B cell (primary cell): ENCODE measurements at regions not wholly inside any gene's neighbourhood (a gene's known extent, or its start where the extent isn't known, plus 50 kb on each side); places are given as distances from the start of the nearest gene placed in this dataset.

Experiments
- ATAC-seq: fragments of 200-7000 bp; cut with Tn5 transposase; one replicate; pipeline ENCODE4 v1.10.0; 2021; ENCODE audit warnings: low read depth, mild to moderate bottlenecking, moderate number of reproducible peaks, moderate library complexity
- CTCF ChIA-PET: fragments of 350-600 bp; sonication (Branson Sonifier 250); formaldehyde crosslinking; loops from one replicate; lab custom pipeline; 2021; ENCODE audit warnings: antibody characterized with exemption, inconsistent platforms; lab: Charles Lee
- POLR2A ChIA-PET: fragments of 350-600 bp; sonication (Branson Sonifier 250); formaldehyde crosslinking; loops from one replicate; lab custom pipeline; 2021; ENCODE audit warnings: antibody characterized with exemption; lab: Charles Lee
- DNase-seq: peaks from one replicate; pipeline ENCODE4 v3.0.0; 2013
- H2AFZ ChIP-seq: 2 replicates; pipeline ENCODE4 v1.6.1; 2012; ENCODE audit warnings: mild to moderate bottlenecking, low read depth, low read length; ENCODE audit not compliant: insufficient read depth, poor library complexity, severe bottlenecking
- H3K27ac ChIP-seq, 2 donors: 1 replicate in 1 of 2; 2 replicates in 1 of 2; pipeline ENCODE4 v1.5.1; 2012 to 2013; ENCODE audit warnings: low read length in 2 of 2, mild to moderate bottlenecking in 2 of 2, moderate library complexity in 1 of 2
- H3K27me3 ChIP-seq, 4 experiments: fragments of 200-600 bp in 1 of 4; sonication (generic) in 1 of 4; replicated peaks in 1 of 4; 1 replicate in 2 of 4; 2 replicates in 2 of 4; pipeline versions ENCODE4 v1.6.1 to v1.7.0; 2013 to 2016; ENCODE audit warnings: low read length in 3 of 4, mild to moderate bottlenecking in 2 of 4, mixed read lengths in 1 of 4, moderate library complexity in 1 of 4; ENCODE audit not compliant: insufficient read depth in 4 of 4, control insufficient read depth in 3 of 4; ENCODE audit errors: control extremely low read depth in 1 of 4
- H3K36me3 ChIP-seq, 2 experiments: replicated peaks in 1 of 2; 1 replicate in 1 of 2; 2 replicates in 1 of 2; pipeline versions ENCODE4 v1.6.1 to v1.7.1; 2013; ENCODE audit warnings: low read length in 1 of 2; ENCODE audit not compliant: insufficient read depth in 2 of 2, control insufficient read depth in 1 of 2; ENCODE audit errors: control extremely low read depth in 1 of 2, extremely low read depth in 1 of 2
- H3K4me1 ChIP-seq, 2 donors: fragments of 200-600 bp in 1 of 2; sonication (generic) in 1 of 2; 1 replicate in 1 of 2; 2 replicates in 1 of 2; pipeline versions ENCODE4 v1.5.1 to v1.6.1; 2013 to 2017; ENCODE audit warnings: low read length in 2 of 2; ENCODE audit not compliant: control insufficient read depth in 2 of 2, insufficient read depth in 2 of 2
- H3K4me2 ChIP-seq: replicated peaks from 2 replicates; pipeline ENCODE3; 2012; ENCODE audit warnings: mild to moderate bottlenecking, low read depth, low read length; ENCODE audit not compliant: poor library complexity, severe bottlenecking
- H3K4me3 ChIP-seq, 5 experiments: fragments of 200-600 bp in 1 of 5; sonication (generic) in 1 of 5; 1 replicate in 3 of 5; 2 replicates in 2 of 5; pipeline versions ENCODE4 v1.5.1 to v1.7.0; 2011 to 2016; ENCODE audit warnings: low read length in 4 of 5, mild to moderate bottlenecking in 4 of 5, low read depth in 2 of 5, control low read depth in 1 of 5, moderate library complexity in 1 of 5; ENCODE audit not compliant: insufficient read depth in 1 of 5; ENCODE audit errors: control extremely low read depth in 1 of 5, extremely low read depth in 1 of 5
- H3K79me2 ChIP-seq: fragments of 200-600 bp; sonication (generic); one replicate; pipeline ENCODE4 v1.6.0; 2016; ENCODE audit warnings: low read length; ENCODE audit not compliant: control insufficient read depth, insufficient read depth
- H3K9ac ChIP-seq: fragments of 200-600 bp; sonication (generic); 2 replicates; pipeline ENCODE4 v1.6.1; 2017; ENCODE audit warnings: mild to moderate bottlenecking, low read length, moderate library complexity
- H3K9me3 ChIP-seq, 3 donors: one replicate each; pipeline versions ENCODE4 v1.6.1 to v1.7.1; 2013; ENCODE audit warnings: low read length in 2 of 3; ENCODE audit not compliant: control insufficient read depth in 2 of 3, insufficient read depth in 1 of 3; ENCODE audit errors: control extremely low read depth in 1 of 3
- H4K20me1 ChIP-seq: 2 replicates; pipeline ENCODE4 v1.6.0; 2012; ENCODE audit warnings: mild to moderate bottlenecking, low read length; ENCODE audit not compliant: insufficient read depth, control insufficient read depth, poor library complexity, severe bottlenecking
- H3K27ac Mint-ChIP-seq: one replicate; pipeline ENCODE4 v1.8.0; 2021; ENCODE audit warnings: mixed read lengths
- H3K27me3 Mint-ChIP-seq: one replicate; pipeline ENCODE4 v1.8.0; 2021; ENCODE audit warnings: mixed read lengths
- H3K4me1 Mint-ChIP-seq: one replicate; pipeline ENCODE4 v1.8.0; 2021; ENCODE audit warnings: mixed read lengths
- H3K4me3 Mint-ChIP-seq: one replicate; pipeline ENCODE4 v1.8.0; 2021; ENCODE audit warnings: mixed read lengths
- H3K9me3 Mint-ChIP-seq: one replicate; pipeline ENCODE4 v1.8.0; 2022; ENCODE audit warnings: mixed read lengths; ENCODE audit not compliant: insufficient read depth
- CTCF ChIP-seq: fragments of 200-600 bp; IDR thresholded peaks from one replicate; pipeline ENCODE4 v1.8.0; 2022; ENCODE audit warnings: antibody characterized with exemption, mild to moderate bottlenecking
- EZH2 ChIP-seq: IDR thresholded peaks from 2 replicates; pipeline ENCODE4 v1.6.1; 2012; ENCODE audit warnings: borderline replicate concordance, low read depth, mild to moderate bottlenecking, moderate library complexity, low read length; ENCODE audit not compliant: insufficient read depth, poor library complexity, severe bottlenecking
- WGBS: methylation state at CpG from one replicate; pipeline ENCODE4 v1.1.5; 2013; ENCODE audit warnings: missing lambda C conversion rate; ENCODE audit not compliant: insufficient coverage; 5-methylcytosine and 5-hydroxymethylcytosine counted together
- intact Hi-C: fragments of 100-400 bp; cut with micrococcal nuclease; formaldehyde crosslinking; loops from one replicate; pipeline ENCODE4 v1.10.0; 2022

DNA sequence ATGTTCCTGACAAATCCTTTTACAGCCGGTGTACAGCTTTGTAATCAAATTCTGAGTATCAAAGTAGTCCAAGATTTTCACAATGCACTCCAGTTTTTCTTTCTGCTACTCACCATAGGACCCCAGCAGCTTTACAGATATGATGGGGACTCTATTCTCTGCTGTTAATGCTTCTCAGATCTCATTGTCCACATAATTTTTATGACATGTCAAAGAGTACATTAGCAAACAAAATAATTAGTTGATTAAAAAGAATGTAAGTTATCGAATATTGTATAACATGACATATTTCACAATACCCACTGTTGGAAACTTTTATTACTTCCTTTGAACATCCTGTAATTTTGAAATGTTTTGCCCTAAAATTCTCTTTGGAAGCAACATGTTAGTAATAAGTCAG lies 81.4 kb upstream of the KIAA1217 start:
- POLR2A ChIA-PET = no interaction called here
- intact Hi-C loops = no loop called here
- WGBS = no CpG with 5 or more reads among the region's 2 CpGs
- Histone ChIP-seq H3K4me1 (no peaks in the 10 kb centered on the region), H3K9me3 (no peaks in the 10 kb centered on the region), H3K27me3 (no peaks in the 10 kb centered on the region), H3K9ac (no peak overlapping the region), H4K20me1 (no peaks in the 10 kb centered on the region), H2AFZ (no peak overlapping the region), H3K4me3 (no peak overlapping the region), H3K27ac (no peak overlapping the region), H3K36me3 (no peaks in the 10 kb centered on the region), H3K79me2 (no peaks in the 10 kb centered on the region), H3K4me2 (no peak overlapping the region)
- ATAC-seq (no peak), DNase-seq (no peak)
- no peak for TF ChIP-seq CTCF
- no peak for TF ChIP-seq EZH2
- Mint-ChIP-seq H3K4me3 (no peak overlapping the region), H3K4me1 (no peaks in the 10 kb centered on the region), H3K9me3 (no peaks in the 10 kb centered on the region), H3K27ac (no peak overlapping the region), H3K27me3 (no peaks in the 10 kb centered on the region)
- CTCF ChIA-PET = no interaction called here

- WGBS = 88% methylated on average over 5 of the region's 9 CpGs
- H3K36me3 ChIP-seq = no peaks in the 10 kb centered on the region
These were observed 80.7 kb upstream of the KIAA1217 start for GRCh38 chr10:24128066-24128730.

More at GRCh38 chr10:24128066-24128730, 80.7 kb upstream of the KIAA1217 start:
- TF ChIP-seq EZH2 (no peak), CTCF (no peak)
- POLR2A ChIA-PET = no interaction called here
- H3K27me3 Mint-ChIP-seq = no peaks in the 10 kb centered on the region
- intact Hi-C loops = no loop called here
- no peaks in the 10 kb centered on the region for H3K79me2 ChIP-seq
- H3K4me1 ChIP-seq = no peaks in the 10 kb centered on the region
- no peaks in the 10 kb centered on the region for H3K9me3 Mint-ChIP-seq
- no peak overlapping the region for H3K27ac Mint-ChIP-seq
- no peak overlapping the region for H3K4me2 ChIP-seq
- H3K27ac ChIP-seq = no peak overlapping the region
- no peak overlapping the region for H3K4me3 ChIP-seq
- CTCF ChIA-PET = no interaction called here
- no peak overlapping the region for H3K4me3 Mint-ChIP-seq
- H3K9me3 ChIP-seq = no peaks in the 10 kb centered on the region
- H2AFZ ChIP-seq = no peak overlapping the region
- no peaks in the 10 kb centered on the region for H4K20me1 ChIP-seq
- ATAC-seq (no peak), DNase-seq (no peak)
- H3K27me3 ChIP-seq = no peaks in the 10 kb centered on the region
- no peaks in the 10 kb centered on the region for H3K4me1 Mint-ChIP-seq
- no peak overlapping the region for H3K9ac ChIP-seq
